CMK (cell line): ENCODE measurements at regions not wholly inside any gene's neighbourhood (a gene's known extent, or its start where the extent isn't known, plus 50 kb on each side); places are given as distances from the start of the nearest gene placed in this dataset.
"Not testable (repeated sequence)": the region's sequence is repeated elsewhere in the genome, so short reads cannot be mapped to it uniquely, and the experiment has no call there.

ENCODE experiments used
- DNase-seq: peaks from one replicate; pipeline ENCODE4 v3.0.0-alpha.2; 2010; ENCODE audit warnings: low read depth

- not testable (repeated sequence) for DNase-seq
Observed at GRCh38 chr4:26209378-26209777, 111.4 kb upstream of the RBPJ start.

GRCh38 chr4:26212528-26212927, 108.3 kb upstream of the RBPJ start:
- DNase-seq, result no peak

DNA sequence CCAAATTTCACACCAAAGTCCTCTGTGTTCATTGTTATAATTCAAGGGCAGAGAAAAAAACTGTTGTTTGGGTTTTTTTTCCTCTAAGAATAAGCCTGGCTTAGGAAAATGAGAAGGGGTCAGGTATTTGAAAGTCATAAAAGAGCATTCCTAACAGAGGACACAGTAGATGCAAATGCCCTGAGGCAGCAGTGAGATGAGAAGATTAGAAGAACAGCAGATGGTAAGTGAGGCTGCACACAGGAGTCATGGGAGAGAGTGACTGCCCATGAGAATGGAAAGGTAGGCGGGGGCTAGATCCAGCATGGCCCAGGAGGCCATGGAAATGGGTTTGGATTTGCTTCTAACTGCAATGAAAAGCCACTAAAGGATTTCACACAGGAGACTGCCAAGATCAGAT, 107.5 kb upstream of the RBPJ start:
- no peak for DNase-seq

GRCh38 chr4:26214994-26215393, 105.8 kb upstream of the RBPJ start:
- DNase-seq, result no peak

- DNase-seq, result no peak
Observed at GRCh38 chr4:26215725-26216124, 105.1 kb upstream of the RBPJ start.

DNA sequence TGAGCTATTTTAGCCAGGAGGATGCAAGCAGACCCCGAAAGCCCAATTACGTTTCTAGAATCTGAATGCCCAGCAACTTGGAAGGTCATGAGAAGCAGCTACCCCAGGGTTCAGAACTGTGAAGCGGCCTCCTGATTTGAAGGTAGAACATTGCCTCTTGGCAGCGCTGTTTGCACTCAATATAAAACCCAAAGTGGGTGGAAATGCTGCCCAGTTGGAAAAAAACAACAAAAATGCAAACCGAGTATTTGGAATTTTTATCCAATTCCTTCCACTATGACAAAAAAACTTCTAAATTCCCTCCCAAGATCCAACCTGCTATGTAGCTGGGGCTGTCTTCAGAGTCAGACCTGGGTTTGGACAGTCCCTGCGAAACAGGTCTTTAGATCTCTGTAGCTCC, 103.3 kb upstream of the RBPJ start:
- no peak for DNase-seq

DNA sequence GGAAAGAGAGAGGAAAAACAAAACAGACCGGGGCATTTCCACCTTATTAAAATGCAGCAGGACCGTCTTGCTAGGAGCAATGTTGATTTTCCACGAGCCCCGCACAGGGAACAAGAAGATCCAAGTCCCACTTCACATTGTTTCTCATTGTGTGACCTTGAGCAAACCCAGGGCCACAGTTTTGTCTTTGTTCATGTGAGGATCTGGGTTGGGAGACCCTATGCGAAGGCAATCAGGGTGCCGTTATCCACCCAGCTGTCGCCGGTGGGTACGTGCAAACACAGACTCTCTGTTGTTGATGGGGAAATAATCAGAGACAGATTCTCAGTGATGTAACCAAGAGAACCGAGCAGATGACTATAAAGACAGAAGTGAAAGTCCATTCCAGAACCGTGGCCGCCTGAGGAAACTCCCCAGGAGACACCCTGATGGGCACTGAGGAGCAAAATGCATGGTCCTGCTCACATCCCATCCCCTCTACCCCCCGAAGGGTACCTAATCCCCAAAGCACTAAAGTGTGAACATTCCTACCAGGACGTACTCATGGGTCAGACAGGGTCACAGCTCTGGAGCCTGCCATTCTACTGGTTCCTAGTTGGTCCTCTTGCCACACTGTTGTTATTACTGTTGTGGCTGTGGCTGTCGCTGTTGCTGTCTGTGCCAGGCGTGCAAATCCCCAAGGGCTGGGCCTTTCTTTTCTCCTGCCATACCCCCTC, 102.7 kb upstream of the RBPJ start:
- no peak for DNase-seq

- DNase-seq, result no peak
Observed at GRCh38 chr4:26218677-26219605, 101.9 kb upstream of the RBPJ start.

- DNase-seq, result no peak
Observed at GRCh38 chr4:26220696-26221095, 100.1 kb upstream of the RBPJ start.

- no peak for DNase-seq
Observed at GRCh38 chr4:26223155-26223554, 97.7 kb upstream of the RBPJ start.

- DNase-seq, result no peak
Observed at GRCh38 chr4:26226629-26227376, 94.0 kb upstream of the RBPJ start.

DNA sequence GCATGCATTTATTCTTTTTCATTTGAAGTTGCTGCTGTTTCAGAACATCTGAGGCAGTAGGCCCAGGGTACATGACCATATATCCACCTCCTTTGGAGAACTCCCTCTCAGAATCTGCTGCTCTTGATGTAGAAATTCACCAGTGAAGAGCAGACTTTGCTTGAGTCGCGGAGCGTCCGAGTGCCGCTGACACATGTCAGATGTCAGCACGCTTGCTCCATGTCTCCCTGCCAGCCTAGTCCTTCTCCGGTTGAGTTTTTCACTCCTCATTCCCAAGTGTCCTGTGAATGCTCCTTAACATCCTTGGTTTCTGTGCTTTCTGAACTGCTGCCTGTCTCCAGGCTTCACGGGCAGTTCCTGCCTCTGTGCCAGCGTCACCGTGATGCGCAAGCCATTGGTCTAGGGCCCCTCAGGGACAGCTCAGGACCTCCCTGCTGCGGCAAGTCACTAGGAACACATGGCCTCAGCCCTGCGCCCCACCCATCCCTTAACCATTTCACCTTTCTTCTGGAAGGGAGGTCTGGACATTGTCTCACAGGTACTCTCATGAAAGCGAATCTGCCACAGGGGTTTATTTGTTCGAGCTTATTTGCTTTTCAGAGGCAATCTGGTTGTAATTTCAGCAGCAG, 93.1 kb upstream of the RBPJ start:
- no peak for DNase-seq

- no peak for DNase-seq
Observed at GRCh38 chr4:26228883-26229282, 91.9 kb upstream of the RBPJ start.

DNA sequence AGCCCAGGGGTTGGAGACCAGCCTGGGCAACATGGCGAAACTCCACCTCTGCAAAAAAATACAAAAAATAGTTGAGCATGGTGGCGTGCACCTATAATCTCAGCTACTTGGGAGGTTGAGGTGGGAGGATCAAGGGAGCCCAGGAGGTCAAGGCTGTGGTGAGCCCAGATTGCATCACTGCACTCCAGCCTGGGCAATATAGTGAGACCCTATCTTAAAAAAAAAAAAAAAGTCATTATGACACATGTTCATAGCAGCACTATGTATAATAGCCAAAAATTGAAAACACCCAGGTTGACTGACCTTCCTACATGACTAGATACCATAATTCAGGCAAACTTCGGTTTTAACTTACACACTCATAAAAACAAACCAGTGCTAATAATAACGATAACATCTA, 90.8 kb upstream of the RBPJ start:
- DNase-seq, result no peak

DNA sequence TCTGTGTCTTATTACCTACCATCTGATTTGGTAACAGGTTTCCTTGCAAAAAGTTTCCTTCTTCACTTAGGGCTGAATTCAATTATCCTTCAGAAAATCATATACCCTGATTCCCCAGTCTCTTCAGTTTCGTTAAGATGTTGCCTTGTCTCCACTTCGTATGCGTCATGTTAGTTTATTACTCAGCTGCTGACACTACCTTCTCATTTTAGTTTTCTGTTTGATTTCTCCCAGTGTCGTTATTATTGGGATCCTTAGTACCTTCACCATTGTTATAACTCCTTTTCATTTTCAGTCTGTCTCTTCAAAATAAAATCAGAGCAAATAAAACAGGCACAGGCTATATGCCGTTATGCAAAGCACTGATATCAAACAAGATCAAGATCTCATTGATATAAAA, 87.5 kb upstream of the RBPJ start:
- no peak for DNase-seq

DNA sequence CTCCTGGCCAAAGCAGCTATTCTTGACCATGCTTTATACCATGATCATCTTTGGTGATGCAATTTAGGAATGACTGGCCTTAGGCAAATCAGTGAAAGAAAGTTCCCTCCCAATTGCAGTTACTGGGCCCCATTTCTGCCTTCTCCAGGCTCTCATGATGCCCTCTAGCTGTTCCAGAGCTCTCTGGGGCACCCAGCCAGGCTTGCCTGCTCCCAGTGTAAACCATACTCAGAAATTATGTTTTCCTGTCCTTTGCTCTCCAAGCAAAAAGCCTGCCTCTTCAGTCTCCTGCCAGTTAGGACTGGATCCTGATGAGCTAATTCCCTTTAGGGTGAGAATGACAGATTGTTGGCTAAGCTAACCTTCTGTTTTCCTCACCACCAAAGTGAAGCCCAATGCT, 85.3 kb upstream of the RBPJ start:
- DNase-seq, result no peak

DNA sequence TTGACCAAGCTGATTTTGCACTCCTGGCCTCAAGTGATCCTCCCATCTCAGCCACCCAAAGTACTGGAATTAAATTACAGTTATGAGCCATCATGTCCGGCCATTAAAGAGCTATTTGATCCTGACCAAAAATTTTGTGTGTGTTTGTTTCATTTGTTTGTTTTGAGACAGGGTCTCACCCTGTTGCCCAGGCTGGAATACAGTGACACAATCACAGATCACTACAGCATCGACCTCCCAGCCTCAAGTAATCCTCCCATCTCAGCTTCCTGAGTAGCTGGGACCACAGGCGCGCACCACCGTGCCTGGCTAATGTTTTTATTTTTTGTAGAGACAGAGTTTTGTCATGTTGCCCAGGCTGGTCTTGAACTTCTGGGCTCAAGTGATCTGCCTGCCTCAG, 82.9 kb upstream of the RBPJ start:
- DNase-seq, result no peak

DNA sequence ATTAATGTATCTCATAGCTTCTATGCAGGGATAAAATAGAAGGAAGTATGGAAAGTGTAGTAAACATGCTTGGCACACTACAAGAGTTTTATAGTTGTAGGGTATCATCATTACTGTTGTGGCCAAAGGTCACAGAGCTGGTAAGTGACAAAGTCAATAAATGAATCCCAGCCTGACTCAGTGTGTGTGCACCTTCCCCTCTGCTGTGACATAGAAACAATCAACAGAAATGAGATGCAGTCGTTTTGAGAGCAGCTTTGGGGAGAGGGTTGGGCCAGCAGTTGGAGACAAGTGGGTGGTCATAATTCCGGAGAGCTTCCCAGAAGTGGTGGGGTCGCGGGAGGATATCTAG, 82.4 kb upstream of the RBPJ start:
- DNase-seq, result no peak

- no peak for DNase-seq
Observed at GRCh38 chr4:26238778-26239679, 81.8 kb upstream of the RBPJ start.

DNA sequence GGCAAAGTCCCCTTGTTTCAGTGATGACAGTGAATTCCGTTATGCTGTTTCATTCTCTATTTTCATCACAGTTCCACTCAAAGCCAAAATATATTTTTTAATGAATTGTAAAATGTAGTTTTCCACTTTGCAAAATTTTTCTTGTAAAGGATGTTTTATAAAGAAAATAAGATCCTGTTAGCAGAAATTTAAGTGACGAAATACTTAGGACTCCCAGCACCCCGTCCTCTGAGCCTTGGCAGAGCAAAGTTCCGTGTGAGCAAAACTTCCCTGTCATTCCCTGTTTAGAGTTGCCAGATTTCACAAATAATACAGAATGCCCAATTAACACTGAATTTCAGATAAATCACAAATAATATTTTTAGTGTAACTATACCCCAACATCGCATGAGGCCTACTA, 81.0 kb upstream of the RBPJ start:
- DNase-seq, result no peak

DNA sequence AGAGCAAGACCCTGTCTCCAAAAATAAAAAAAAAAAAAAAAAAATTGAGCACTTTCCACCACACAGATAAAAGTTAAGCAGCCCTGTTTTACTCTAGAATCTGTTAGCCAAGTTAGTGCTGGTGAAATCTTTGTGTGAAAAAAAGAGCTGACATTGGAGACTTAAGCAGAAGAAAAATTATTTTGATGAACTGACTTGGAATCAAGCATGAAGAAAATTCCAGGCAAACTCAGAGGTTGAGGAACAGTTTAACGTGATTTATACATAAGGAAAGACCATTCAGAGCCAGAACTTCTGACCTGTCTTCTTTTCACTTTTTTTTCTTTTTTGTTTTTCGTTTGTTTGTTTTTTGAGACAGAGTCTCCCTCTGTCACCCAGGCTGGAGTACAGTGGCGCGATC, 79.6 kb upstream of the RBPJ start:
- no peak for DNase-seq
